Midbrain (tissue), 1 donor: ENCODE measurements at regions not wholly inside any gene's neighbourhood (a gene's known extent, or its start where the extent isn't known, plus 50 kb on each side); places are given as distances from the start of the nearest gene placed in this dataset.
"Not testable (repeated sequence)": the region's sequence is repeated elsewhere in the genome, so short reads cannot be mapped to it uniquely, and the experiment has no call there.

ENCODE experiments used
- DNase-seq: peaks from one replicate; lab custom pipeline; 2025; lab: John Stamatoyannopoulos, UW

DNA sequence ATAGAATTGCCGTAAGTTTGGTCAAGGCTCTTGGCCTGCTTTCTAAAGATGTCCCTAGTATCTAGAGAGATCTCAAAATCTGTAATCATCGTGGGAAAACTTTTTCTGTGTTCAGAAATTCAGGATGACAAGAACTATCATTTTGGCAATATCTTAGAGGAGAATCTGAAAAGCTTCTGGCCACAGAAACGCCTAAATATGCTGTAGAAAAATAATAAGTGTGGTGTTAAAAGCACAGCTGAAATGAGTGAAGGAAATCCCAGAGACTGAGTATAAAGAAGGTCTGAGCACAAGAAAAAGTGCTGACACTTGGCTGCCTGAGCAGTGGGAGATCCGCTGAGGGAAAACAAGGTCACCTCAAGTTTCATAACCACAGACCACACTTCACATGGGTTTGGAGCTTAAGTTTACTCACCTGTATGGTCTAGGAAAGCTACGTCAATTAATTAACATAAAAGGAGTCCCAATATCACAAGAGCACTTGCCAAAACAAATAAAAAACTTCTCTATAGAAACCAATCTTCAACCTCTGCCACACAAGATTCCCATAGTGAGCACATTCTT lies 235.2 kb upstream of the IRF2BP2 start:
- DNase-seq = no peak

DNA sequence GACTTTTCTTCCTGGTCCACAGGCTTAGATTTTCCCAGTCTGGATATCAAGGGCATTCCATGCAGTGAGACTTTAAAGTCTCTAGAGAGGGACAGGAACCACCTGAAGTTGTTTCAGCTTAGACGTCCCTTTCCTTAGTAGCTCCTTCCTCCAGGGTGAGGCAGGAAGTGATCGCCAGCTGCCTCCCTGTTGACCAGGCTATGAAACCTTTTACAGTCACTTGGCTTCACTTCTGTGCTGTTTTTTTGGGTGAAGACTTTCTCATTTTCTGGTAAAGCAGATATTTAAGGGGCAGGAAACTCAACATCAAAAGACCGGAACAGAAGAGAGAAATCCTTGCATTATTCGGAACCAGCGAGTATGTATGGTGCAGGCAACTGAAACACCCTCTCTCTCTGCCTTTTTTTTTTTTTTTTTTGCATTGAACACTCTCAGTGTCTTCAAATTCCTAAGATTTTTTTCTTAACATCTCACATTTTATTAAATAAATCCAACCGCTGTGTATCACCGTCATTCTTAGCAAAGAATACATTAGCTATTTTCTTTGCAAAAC lies 234.6 kb upstream of the IRF2BP2 start:
- DNase-seq = no peak

DNA sequence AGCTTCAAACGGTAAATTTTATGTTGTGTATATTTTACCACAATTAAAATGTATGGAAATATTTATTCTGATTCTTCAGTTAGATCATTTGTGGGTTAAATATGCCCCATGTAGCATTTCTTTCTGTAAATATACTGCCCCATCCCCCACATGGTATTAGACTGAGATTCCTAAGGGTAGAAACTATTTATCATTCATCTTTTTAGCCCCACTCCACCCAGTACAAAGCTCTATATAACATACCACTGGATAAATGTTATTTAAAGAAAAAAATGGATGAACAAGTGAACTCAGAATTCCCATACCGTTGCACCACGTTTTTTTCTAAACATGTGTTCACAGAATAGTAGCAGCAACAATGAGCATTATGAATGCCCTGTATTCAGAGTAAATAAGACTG lies 234.0 kb upstream of the IRF2BP2 start:
- no peak for DNase-seq

DNA sequence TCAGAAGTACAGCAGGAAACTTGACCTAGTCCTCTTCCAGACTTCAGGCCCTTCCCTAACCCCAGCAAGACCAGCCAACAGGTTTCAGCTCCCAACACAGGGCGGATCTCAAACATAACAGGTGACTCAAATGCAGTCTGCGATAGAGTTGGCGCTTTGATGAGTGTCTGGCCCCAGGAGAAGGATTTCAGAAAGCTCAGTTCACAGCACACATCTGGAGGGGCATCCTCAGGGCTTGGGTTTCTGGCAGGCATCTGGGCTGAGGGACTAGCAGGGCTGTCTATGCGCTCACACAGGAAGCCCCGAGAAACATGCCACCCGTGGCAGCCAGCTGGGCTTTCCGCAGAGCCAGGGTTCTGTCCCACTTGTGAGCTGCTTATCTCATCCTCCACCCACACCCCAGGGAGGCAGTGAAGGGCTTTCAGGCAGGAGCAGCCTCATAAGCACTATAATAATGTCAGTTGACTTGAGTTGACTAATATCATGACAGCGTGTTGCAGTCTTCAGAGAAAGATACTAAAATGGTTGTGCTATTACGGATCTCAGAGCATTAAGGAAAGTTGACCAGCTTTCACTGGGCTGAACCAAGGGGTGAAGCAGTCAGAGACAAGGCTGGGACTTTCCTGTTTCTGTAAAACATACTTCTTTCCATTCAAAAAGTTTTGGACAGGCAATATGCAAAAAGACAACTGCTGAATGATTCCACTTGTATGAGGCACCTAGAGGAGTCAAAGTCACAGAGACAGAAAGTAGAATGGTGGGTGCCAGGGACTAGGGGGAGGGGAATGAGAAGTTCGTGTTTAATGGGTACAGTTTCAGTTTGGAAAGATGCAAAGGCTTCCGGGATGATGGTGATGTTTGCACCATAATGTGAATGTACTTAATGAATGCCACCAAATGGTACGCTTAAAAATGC lies 233.0 kb upstream of the IRF2BP2 start:
- no peak for DNase-seq

DNA sequence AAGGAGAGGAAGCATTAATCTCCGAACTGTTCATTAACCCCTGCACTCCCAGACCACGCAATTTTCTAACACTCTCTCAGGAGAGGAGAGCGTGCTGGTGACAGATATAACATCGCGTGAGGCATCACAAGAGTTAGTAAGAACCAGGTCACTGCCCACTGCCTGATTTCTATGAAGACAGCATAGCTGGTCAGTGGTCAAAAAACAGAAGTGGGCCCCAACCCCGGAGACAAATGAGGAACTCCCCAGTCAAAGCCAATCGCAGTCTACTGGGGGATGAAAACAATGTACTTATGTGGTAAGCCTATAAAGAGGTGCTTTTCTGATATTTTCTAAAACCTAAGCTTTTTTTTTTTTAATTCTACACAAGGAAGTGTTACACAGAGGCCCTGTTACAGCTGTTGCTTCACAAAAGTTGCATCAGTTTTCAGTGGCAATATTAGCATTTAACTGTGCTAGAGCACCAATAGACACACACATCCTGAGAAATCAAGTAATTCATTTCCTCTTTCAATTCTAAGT lies 231.8 kb upstream of the IRF2BP2 start:
- DNase-seq = peak; percentile 27

DNA sequence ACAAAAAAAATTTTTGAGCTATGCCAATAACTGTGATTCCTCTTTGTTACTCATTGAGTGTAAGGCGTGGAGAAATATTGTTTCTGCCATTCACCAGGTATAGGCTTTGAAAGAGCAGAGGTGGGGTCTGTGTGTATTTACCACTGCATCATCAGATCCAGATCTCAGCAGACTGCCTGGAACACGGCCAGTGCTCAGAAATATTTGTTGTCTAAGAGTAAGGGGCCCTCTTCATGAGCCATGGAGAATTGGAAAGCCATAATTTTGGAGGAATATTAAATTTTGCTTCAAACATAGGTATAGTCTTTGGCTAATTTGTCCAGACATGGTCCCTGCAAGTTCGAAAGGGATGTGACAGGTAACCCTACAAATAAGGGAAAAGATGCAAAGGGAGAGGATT lies 231.3 kb upstream of the IRF2BP2 start:
- no peak for DNase-seq

DNA sequence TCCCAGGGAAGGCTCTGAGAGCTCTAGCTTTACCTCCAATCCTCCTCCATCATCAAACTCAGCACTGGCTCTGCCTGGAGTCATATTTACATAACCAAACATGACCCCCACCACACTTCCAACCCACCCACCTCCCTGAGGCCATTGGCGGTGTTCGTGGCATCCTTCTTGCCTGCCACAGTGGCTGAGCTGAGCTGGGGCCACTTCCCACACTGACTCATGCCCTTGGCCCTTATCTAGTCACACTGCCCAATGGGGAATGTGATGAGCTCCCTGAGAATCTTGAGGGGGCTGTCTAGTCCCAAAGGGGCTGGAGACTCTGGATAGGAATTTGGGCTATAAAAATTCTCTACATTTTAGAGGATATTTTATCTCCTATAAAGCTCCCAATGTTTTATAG lies 230.9 kb upstream of the IRF2BP2 start:
- DNase-seq = no peak

DNA sequence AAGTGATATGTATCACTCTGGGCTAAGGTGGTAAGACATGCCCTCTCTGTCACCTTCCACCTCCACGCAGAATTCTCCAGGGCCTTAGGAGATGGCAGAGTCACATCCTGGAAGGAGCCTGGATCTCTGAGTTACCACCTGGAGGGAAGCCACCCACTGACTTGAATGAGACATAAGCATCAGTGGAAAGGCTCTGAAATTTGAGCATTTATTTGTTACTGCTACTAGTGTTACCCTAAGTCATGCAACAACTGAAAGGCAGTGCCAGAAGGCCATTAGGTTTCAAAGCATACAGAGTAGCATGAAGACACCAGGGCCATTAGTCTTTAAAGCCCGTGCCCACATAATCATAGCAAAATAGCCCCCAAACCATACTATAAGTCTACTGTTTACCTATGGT lies 230.3 kb upstream of the IRF2BP2 start:
- no peak for DNase-seq

DNA sequence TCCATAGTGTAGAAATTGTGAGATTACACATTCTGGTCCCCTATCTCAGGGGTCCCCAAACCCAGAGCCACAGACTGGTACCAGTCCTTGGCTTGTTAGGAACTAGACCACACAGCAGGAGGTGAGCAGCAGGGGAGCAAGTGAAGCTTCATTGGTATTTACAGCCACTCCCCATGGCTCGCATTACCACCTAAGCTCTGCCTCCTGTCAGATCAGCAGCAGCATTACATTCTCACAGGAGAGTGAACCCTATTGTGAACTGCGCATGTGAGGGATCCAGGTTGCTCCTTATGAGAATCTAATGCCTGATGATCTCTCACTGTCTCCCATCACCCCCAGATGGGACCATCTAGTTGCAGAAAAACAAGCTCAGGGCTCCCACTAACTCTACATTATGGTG lies 229.7 kb upstream of the IRF2BP2 start:
- DNase-seq = no peak

DNA sequence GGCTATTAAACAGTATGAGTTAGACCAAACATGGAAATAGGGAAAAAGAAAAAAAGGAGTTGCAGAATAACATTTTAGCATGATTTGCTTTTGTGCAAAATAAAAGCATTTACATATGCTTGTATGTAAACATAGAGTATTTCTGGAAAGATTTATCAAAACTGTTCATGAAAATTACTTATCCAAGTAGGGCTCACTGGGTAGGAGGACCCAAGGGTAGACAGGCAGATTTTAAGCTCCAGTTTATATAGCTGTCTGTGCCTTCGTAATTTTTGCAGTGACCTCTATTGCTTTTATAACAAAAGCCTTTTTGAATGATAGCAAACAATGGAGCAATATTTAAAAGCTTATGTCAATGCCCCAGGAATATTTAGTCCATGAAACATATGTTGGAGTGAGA lies 228.8 kb upstream of the IRF2BP2 start:
- peak; percentile 14 for DNase-seq

DNA sequence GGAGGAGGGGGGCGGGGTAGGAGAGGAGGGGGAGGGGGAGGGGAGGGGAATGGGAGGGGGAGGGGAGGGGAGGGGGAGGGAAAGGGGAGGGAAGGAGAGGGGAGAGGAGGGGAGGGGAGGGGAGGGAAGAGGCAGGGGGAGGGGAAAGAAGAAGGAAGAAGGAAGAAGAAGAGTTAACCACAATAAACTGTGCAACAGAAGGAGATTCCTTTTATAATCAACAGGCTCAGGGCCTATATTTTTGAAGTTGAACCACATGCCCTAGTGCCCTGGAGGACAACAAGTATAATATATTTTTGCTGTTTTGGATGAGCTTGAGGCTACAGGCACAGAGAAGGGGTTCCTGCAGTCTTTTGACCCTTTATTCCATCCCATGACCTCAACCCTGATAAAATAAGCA lies 228.2 kb upstream of the IRF2BP2 start:
- DNase-seq = no peak

DNA sequence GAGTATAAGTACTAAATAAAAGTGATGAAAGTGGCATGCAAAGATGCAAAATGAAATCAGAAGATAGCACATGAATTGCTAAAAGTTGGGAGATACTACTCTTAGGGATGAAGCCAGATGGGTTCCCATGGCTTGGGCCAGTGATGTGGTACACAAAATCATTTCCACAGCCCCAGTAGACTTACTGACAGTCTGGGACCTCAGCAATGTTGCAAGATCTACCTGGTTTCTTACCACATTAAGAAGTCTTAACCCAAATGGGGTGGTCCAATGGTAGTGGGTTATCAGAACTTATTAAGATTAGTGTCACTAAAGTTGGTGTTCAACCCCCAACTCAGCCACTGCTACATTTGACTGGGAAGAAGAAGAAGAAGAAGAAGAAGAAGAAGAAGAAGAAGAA lies 227.7 kb upstream of the IRF2BP2 start:
- DNase-seq = no peak

DNA sequence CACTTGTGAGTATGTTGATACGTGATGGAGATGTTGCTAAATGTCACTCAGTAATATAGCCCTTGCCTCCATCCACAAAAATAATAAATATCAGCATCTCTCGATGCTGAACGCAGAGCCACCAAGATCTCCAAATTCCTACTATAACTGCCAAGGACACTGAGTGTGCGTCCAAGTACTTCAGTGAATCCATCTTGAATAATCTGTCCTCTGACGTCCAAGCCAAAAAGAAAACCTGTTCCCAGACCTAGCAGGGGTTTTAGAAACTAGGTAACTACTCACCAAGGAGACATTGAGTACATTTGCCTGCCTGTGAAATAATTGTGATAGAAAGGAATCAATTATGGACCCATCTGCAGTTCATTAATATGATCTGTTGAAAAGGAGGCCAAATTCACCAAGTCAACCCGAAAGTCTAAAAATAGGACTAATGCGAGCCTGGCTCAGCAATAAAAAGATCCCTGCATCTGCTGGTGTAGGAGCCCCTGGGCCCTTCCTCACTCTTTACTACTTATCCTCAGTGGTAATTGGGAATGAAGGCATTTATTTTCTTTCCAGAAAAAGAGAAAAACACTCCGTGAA lies 226.9 kb upstream of the IRF2BP2 start:
- DNase-seq = no peak

DNA sequence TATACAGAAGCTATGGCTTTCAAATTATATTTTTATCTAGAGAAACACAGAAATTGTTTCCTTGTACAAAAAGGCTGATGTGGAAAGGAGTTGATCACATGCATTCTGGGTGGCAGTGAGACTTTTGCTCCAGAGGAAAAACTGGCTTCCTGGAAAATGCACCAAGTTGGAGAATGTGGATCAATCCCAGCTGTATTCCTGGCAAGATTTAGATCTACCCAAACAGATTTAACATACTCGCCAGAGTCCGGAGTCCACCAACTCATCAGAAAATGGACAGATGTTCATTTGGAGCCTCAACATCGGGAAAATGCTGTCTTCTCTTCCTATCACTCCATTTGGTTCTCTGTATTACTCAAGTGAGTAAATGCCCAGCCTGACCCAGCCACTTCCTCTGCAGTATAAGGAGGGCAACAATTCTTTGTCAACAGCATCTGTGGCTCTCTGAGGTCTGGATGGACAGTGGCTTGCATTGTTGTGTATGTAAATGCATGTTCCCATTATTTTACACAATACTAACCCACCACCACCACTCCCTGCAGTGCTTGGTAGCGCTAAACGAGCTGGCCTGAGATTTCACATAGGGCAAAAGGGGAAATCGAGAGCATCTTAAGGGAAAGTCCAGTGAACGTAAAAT lies 226.2 kb upstream of the IRF2BP2 start:
- peak; percentile 81 for DNase-seq

DNA sequence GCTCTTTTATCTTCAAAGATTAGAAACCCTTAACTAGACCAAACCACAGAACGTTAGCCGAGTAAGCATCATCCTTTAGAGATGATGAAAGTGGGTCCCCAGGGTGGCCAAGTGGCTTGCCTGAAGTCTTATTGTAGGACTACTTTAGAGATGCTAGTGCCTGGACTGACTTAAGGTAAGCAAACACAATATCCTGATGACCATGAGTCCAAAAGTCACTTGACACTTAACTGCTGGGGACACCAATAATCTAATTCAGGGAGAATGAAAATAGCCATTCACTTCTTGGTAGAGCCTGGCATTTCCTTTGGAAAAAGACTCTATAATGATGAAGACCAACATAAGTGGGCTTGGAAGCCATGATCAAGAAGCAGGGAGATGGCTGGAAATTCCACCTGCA lies 225.3 kb upstream of the IRF2BP2 start:
- no peak for DNase-seq

DNA sequence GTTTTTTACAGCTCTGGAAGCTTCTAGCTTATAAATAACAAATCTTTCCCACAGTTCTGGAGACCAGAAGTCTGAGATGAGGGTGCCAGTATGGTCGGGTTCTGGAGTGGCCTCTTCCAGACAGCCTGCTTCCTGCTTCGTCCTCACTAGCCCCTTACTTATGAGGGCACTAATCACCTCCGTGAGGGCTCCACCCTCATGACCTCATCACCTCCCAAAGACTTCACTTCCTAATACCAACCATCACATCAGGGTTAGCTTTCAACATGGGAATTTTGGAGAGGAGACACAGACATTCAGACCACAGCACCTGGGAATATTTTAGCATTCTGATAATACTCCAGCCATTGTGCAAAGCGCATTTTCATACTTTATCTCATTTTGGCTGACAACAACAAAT lies 223.7 kb upstream of the IRF2BP2 start:
- DNase-seq = no peak

DNA sequence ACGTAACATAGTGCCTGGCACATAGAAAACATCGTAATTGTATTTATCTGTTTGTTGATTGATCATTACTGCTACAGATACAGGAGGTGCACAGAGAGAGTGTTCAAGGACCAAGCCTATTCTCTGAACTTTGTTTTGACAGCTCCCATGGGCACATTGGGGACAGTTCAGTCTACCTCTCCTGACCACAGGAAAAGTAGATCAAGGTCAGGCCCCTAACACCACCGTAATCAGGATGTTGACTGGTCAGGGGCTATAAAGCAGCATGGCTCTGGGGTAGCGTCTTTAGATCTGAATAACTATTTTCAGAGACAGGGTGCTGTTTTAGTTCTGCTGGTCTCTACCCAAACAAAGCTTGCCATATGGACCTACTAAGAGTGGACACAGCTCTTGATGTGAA lies 223.1 kb upstream of the IRF2BP2 start:
- no peak for DNase-seq

DNA sequence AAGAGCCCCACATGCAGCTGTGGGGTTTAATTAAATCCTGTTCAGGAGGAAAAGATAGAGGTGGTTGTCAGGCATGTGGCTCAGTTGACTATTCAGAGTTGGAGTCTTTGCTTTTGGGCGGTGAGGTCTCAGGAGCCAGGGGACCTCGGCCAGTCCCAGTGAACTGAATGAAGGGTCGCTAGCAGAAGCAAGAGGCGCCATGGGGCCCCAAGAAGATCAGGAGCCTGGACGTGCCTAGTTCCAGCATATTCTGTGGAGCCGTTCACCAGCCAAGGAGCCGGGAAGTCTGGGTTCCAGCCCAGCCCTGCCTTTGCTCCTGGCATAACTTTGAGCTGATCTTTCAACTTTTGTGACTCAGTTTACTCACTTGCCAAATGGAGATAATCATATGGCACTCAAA lies 217.7 kb upstream of the IRF2BP2 start:
- no peak for DNase-seq

DNA sequence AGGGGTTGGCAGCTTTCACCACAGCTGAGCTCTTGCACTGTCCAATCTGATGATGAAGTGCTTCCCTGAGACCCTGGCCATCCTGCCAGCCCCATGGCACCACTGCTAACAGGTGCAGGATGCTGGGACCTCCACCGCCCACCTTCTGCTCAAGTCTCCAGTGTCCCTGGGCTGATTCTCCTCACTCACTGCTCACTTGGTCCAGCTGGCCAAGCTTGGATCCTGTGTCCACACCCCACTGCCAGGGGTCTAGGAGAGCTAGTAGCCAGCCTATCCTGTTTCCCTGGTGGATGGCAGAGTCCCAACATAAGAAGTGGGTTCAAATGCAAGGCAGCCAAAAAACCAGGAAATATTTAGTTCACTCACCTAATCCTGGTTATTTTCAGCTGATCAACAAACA lies 217.2 kb upstream of the IRF2BP2 start:
- DNase-seq = no peak

DNA sequence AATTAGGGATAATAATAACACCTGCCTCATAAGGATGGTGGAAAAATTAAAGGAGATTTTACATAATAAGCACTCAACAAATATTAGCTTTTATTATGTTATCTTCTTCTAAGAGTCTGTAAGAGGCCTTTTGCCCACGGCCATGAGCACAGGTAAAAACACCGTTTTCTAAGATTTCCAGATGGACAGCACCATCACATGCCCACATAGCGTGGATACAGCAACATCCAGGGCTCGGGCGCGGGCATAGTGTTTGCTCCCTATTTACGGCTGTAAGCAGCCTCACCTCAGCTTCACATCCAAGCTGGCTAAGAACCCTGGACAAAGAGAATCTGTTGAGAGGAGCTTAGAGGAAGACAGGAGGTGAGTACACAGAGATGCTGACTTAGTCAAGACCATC lies 216.4 kb upstream of the IRF2BP2 start:
- no peak for DNase-seq

DNA sequence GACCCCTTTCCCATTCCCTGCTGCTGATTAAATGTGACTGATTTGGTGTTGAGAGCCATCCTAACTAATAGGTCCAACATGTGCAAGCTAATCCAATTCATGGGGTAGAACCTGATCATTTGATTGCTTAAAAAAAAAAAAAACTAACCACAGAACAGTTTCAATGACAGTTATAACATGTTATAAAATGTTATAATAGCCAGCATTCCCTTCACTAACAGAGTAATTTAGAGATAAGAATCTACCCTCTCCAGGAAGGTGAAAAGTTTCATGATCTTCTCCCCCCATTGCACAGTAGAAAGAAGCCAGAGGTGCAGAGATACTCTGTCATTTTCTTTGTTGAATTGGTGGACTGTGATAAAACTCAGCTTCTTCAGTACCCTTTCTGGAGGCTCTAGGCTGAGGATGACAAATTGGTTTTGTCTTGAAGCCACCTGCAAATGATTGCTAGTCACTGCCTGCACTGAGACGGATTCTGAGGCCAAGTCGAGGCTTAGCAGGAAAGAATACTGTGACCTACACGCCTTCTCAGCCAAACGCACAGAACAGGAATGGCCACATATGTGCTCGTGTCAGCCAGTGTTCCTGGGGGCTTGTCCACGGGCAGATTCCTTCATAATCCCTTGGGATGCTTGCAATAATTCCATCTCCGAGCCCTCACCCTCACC lies 215.7 kb upstream of the IRF2BP2 start:
- no peak for DNase-seq

DNA sequence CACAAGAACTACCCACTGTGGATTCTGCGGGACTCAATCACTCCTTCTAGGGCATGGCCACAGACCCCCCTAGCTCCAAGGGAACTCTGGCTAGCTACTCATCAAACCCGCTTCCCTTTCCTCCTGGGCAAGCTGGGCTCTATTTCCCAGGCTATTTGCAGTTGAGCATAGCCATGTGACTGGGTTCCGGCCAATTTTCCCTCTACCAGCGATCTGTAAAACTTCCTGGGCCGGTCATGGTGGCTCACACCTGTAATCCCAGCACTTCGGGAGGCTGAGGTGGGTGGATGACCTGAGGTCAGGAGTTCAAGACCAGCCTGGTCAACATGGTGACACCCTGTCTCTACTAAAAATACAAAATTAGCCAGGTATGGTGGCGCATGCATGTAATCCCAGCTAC lies 214.9 kb upstream of the IRF2BP2 start:
- DNase-seq = not testable (repeated sequence)
